HepG2 (cell line): ENCODE measurements at regions not wholly inside any gene's neighbourhood (a gene's known extent, or its start where the extent isn't known, plus 50 kb on each side); places are given as distances from the start of the nearest gene placed in this dataset.
A peak's percentile ranks its signal among the peaks of the same experiment; 100 is the strongest.

Experiments
- ATAC-seq: fragments of 200-7000 bp; cut with Tn5 transposase; 3 replicates; pipeline ENCODE4 v1.9.1; 2020; ENCODE audit warnings: mild to moderate bottlenecking, moderate library complexity
- BruUV-seq: library from RNA; stranded (reverse); fragments of 400-500 nt; replicated peaks from 2 replicates; lab custom pipeline; 2021; lab: Mats Ljungman, UMichigan
- CTCF ChIA-PET: fragments of 300-600 bp; formaldehyde crosslinking; extraction: SDS; loops from one replicate; lab custom pipeline; 2021; ENCODE audit warnings: low total read pairs, inconsistent platforms, low intra/inter-chr PET ratio; lab: Yijun Ruan, JAX
- POLR2A ChIA-PET: fragments of 350-600 bp; sonication (Branson Sonifier 250); formaldehyde crosslinking; loops from one replicate; lab custom pipeline; 2020; ENCODE audit warnings: antibody characterized with exemption, inconsistent platforms; lab: Yijun Ruan, JAX
- DNase-seq: peaks from one replicate; pipeline ENCODE4 v3.0.0-alpha.2; 2015; ENCODE audit warnings: low spot score
- FAIRE-seq: peaks from 3 replicates; lab custom pipeline; 2011; peaks lifted over from hg19 to GRCh38; lab: Jason Lieb, UNC
- H2AFZ ChIP-seq: one replicate; pipeline ENCODE4 v1.6.1; 2011; ENCODE audit warnings: low read length, inconsistent platforms
- H3K27ac ChIP-seq: fragments of 300-600 bp; 3 replicates; pipeline ENCODE4 v1.8.0; 2011; ENCODE audit warnings: mixed run types, mild to moderate bottlenecking, mixed read lengths, low read length, inconsistent platforms; ENCODE audit not compliant: insufficient read depth; ENCODE audit errors: extremely low read length
- H3K27me3 ChIP-seq, 2 experiments: fragments of 200-600 bp in 1 of 2; 2 replicates in 1 of 2; 3 replicates in 1 of 2; pipeline versions ENCODE4 v1.6.0 to v1.8.0; 2011; ENCODE audit warnings: low read length in 2 of 2, mild to moderate bottlenecking in 2 of 2, moderate library complexity in 2 of 2, inconsistent platforms in 1 of 2; ENCODE audit not compliant: insufficient read depth in 2 of 2, control insufficient read depth in 1 of 2
- H3K36me3 ChIP-seq, 2 experiments: fragments of 200-600 bp in 1 of 2; replicated peaks in 1 of 2; 2 replicates in 1 of 2; 3 replicates in 1 of 2; pipeline versions ENCODE4 v1.5.1 to v1.8.0; 2011; ENCODE audit warnings: low read length in 2 of 2, inconsistent platforms in 1 of 2; ENCODE audit not compliant: insufficient read depth in 2 of 2, control insufficient read depth in 1 of 2
- H3K4me1 ChIP-seq: 2 replicates; pipeline ENCODE4 v1.5.1; 2012; ENCODE audit warnings: low read length, inconsistent platforms; ENCODE audit not compliant: insufficient read depth
- H3K4me2 ChIP-seq: 2 replicates; pipeline ENCODE4 v1.6.0; 2011; ENCODE audit warnings: low read depth, low read length, inconsistent platforms
- H3K4me3 ChIP-seq, 3 experiments: fragments of 200-600 bp in 1 of 3; sonication (generic), shearing (Covaris generic) in 1 of 3; replicated peaks in 1 of 3; 2 replicates each; pipeline ENCODE4 v1.5.1; 2011 to 2016; ENCODE audit warnings: low read length in 3 of 3, inconsistent platforms in 2 of 3, low read depth in 2 of 3, mild to moderate bottlenecking in 2 of 3, control low read depth in 1 of 3, mixed read lengths in 1 of 3; ENCODE audit not compliant: insufficient read depth in 1 of 3
- H3K79me2 ChIP-seq: one replicate; pipeline ENCODE4 v1.6.1; 2011; ENCODE audit warnings: low read length, inconsistent platforms; ENCODE audit not compliant: insufficient read depth
- H3K9ac ChIP-seq: 2 replicates; pipeline ENCODE4 v1.6.0; 2011; ENCODE audit warnings: mild to moderate bottlenecking, low read depth, low read length, inconsistent platforms; ENCODE audit not compliant: insufficient read depth
- H3K9me3 ChIP-seq: 2 replicates; pipeline ENCODE4 v1.5.1; 2012; ENCODE audit warnings: mild to moderate bottlenecking, low read length
- H4K20me1 ChIP-seq: 2 replicates; pipeline ENCODE4 v1.6.0; 2011; ENCODE audit warnings: inconsistent platforms, mild to moderate bottlenecking, low read length, moderate library complexity; ENCODE audit not compliant: insufficient read depth
- ARHGAP35 ChIP-seq: sonication (generic); formaldehyde crosslinking; IDR thresholded peaks from 2 replicates; pipeline ENCODE4 v1.9.0; 2022; ENCODE audit warnings: mild to moderate bottlenecking, inconsistent platforms, moderate library complexity, missing genetic modification reagents, borderline replicate concordance
- HMGXB3 ChIP-seq: sonication (generic); formaldehyde crosslinking; IDR thresholded peaks from 2 replicates; pipeline ENCODE4 v1.4.0; 2020; ENCODE audit warnings: missing genetic modification reagents, borderline replicate concordance
- TBX2 ChIP-seq: sonication (generic); formaldehyde crosslinking; IDR thresholded peaks from 2 replicates; pipeline ENCODE4 v1.5.0; 2020; ENCODE audit warnings: missing genetic modification reagents, mild to moderate bottlenecking, borderline replicate concordance
- TFDP1 ChIP-seq: IDR thresholded peaks from 2 replicates; pipeline ENCODE4 v1.6.1; 2016; ENCODE audit warnings: missing compliant biosample characterization, missing genetic modification reagents, borderline replicate concordance
- ZBTB20 ChIP-seq: sonication (generic); formaldehyde crosslinking; IDR thresholded peaks from 2 replicates; pipeline ENCODE4 v1.8.1; 2023; ENCODE audit warnings: missing genetic modification reagents, low read depth, mild to moderate bottlenecking, borderline replicate concordance
- ZBTB38 ChIP-seq: sonication (generic); formaldehyde crosslinking; IDR thresholded peaks from 2 replicates; pipeline ENCODE4 v1.5.1; 2020; ENCODE audit warnings: mild to moderate bottlenecking, missing genetic modification reagents
- ZNF12 ChIP-seq: sonication (generic); formaldehyde crosslinking; IDR thresholded peaks from 2 replicates; pipeline ENCODE4 v1.5.0; 2020; ENCODE audit warnings: missing genetic modification reagents
- ZNF607 ChIP-seq: sonication (generic); formaldehyde crosslinking; IDR thresholded peaks from 2 replicates; pipeline ENCODE4 v1.5.1; 2020; ENCODE audit warnings: missing genetic modification reagents, mild to moderate bottlenecking, borderline replicate concordance
- ZNF780A ChIP-seq: sonication (generic); formaldehyde crosslinking; IDR thresholded peaks from 2 replicates; pipeline ENCODE4 v1.8.0; 2022; ENCODE audit warnings: mild to moderate bottlenecking, missing genetic modification reagents, moderate library complexity
- WGBS: methylation state at CpG from one replicate; pipeline ENCODE4 v1.1.6; 2017; ENCODE audit warnings: low lambda C conversion rate; 5-methylcytosine and 5-hydroxymethylcytosine counted together
- in situ Hi-C: cut with HindIII; loops from 2 replicates; pipeline ENCODE4 v1.10.0; 2017; ENCODE audit warnings: low pct_unique_long_range_greater_than_20kb; ENCODE audit not compliant: extremely low pct_ligation_motif_present
- intact Hi-C: fragments of 100-400 bp; cut with micrococcal nuclease; formaldehyde crosslinking; loops from one replicate; pipeline ENCODE4 v1.10.0; 2022; ENCODE audit not compliant: unreplicated experiment

- 7% methylated on average over 1 of the region's 2 CpGs for WGBS
These were observed 469.7 kb downstream of the CPS1 start for GRCh38 chr2:211026109-211026508.

More at GRCh38 chr2:211026109-211026508, 469.7 kb downstream of the CPS1 start:
- Histone ChIP-seq H3K9ac (no peak overlapping the region), H3K27ac (no peak overlapping the region), H3K4me3 (no peak overlapping the region), H3K9me3 (peaks cover 37% of the 10 kb centered on the region), H3K4me2 (no peak overlapping the region), H2AFZ (no peak overlapping the region), H4K20me1 (no peaks in the 10 kb centered on the region), H3K36me3 (no peaks in the 10 kb centered on the region), H3K4me1 (peaks cover 9% of the 10 kb centered on the region), H3K79me2 (no peaks in the 10 kb centered on the region), H3K27me3 (no peaks in the 10 kb centered on the region)
- POLR2A ChIA-PET = no interaction called here
- ATAC-seq = peak; percentile 32; the same call in 2 of the 3 replicates
- intact Hi-C loops = no loop called here
- no TSS peak for BruUV-seq
- FAIRE-seq = no peak
- DNase-seq = no peak
- CTCF ChIA-PET = no interaction called here
- TF ChIP-seq ZNF12 (CRISPR knock-in tag) (no peak), ZNF780A (no peak), ZNF607 (no peak), ZBTB38 (CRISPR knock-in tag) (no peak), ZBTB20 (CRISPR knock-in tag) (no peak), TBX2 (CRISPR knock-in tag) (no peak), TFDP1 (CRISPR knock-in tag) (no peak), ARHGAP35 (CRISPR knock-in tag) (no peak), HMGXB3 (CRISPR knock-in tag) (no peak)
- in situ Hi-C loops = loop anchor here (25.0 kb wide), 1 partner anchor 364 kb away; no protein-coding TSS in a partner anchor
